NCI-H2107 (cell line): ENCODE measurements at regions not wholly inside any gene's neighbourhood (a gene's known extent, or its start where the extent isn't known, plus 50 kb on each side); places are given as distances from the start of the nearest gene placed in this dataset.
A peak's percentile ranks its signal among the peaks of the same experiment; 100 is the strongest.

Source experiments
- DNase-seq: peaks from one replicate; lab custom pipeline; 2025; lab: John Stamatoyannopoulos, UW

DNA sequence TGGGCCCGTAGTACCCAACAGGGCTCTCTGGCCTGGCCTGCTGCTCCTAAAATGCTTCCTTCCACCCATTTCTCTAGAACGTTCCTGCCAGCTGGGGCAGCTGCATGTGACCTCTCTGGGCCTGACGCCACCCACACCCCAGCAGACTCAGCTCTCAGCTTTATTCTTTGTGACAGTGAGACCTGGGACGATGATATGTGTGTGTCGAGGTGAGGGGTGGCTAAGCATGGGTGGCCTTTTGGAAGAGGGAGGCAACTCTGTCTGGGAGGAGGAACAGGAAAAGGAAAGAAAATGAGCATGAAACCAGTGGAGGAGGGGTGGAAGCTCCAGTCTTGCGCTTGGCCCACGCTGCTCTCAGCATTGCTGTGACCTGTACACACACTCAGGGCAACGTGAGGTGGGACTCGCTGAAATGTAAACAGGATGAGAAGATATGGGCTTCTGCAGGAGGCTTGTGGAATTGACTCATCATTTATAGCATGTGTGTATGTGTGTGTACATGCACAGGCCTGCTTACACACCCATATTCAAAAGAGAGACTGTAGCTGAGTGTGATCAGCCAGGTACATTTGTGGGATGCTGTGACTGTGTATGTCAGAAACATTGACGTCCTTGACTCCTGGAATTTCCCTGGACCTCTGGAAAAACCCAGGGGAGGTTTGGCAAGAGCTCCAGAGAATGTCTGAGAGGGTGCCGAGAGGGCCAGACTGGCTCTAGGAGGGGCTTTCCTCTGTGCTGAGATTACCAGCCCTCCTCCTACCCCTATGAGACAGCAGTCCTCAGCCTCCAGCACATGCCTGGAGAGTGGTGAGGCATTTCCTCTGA lies 137.9 kb downstream of the PJA1 start:
- DNase-seq, result no peak

DNA sequence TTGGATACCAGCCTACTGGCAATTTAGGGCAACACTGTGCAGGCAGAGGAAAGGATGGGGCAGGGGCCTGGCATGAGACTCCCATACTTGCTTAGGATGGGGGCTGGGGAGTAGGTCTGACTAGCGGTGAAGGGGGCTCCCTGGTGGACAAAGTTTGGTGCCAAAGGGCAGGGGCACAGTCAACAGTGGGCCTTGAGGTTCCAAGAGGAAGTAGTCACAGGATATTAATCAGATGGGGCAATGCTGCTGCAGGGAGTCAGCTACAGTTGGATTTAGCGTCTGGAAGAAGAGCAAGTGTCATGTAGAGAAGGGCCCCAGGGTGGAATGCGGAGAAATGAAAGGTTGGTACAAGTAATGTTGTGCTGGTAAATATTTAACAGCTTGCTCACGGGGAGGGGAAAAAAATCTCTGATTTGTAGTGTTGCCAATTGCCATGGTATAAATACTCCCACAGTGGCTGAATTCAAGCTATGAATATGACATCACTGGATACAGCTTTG lies 139.4 kb downstream of the PJA1 start:
- no peak for DNase-seq

DNA sequence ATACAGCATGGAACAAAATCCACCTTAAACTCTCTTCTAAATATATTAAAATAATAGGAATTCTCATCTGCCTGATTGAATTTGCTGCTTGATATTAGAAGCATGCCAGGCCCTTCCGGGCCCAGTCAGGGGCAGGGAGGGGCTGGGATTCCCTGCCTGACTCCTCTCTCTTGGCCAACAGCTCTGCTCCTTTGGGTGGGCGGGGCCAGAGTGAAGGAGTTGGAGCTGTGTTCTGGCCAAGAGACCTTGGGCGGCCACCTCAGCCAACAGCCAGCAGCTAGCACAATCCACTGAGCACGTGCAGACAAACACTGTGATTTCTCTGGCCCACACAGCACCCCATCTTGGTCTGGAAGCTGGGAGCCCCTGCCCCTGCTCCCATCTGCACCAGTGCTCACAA lies 140.3 kb downstream of the PJA1 start:
- DNase-seq, result no peak

DNA sequence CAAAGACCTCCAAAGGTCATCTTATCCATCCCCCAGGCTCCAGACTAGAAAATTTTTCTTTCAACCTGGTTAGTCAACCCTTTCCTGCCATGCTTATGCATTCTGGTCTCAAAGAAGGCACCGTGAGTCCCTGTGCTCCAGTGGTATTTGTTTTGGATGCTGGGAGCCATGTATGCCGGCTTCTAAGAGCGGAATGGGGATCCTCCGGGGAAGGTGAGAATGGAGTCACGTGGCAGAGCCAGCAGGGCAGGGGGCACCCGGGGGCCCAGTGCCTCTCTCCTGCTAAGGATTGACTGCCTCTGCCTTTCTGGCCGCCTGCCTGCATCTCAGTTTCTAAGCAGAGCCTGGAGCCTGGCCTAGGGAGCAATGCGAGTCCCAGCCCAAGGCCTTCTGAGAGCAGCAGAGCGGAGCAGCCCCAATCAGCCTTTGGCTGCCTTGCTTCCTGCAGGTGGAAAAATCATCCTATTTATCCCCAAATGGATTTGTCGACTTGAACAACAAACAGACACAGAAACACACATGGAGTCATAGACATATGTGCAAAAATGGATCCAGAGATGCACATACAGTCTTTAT lies 141.0 kb downstream of the PJA1 start:
- DNase-seq, result no peak

DNA sequence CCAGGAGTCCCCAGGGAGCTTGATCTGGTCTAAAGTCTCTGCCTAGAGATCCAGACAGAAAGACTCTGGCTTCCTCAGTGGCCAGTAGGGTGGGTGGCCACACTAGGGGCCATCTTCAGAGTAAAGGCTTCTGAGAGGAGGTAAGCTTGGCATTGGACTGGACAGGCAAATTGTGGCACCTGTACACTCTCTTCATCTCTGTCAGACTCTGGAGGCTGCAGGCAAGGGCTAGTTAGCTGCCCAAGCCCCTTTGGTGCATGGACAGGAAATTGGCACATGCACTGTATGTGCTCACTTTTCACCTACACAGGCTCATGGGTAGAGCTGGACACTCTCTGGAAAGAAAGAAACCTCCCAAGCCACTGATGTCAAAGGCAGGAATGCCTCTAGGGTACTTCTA lies 142.8 kb downstream of the PJA1 start:
- DNase-seq, result no peak

DNA sequence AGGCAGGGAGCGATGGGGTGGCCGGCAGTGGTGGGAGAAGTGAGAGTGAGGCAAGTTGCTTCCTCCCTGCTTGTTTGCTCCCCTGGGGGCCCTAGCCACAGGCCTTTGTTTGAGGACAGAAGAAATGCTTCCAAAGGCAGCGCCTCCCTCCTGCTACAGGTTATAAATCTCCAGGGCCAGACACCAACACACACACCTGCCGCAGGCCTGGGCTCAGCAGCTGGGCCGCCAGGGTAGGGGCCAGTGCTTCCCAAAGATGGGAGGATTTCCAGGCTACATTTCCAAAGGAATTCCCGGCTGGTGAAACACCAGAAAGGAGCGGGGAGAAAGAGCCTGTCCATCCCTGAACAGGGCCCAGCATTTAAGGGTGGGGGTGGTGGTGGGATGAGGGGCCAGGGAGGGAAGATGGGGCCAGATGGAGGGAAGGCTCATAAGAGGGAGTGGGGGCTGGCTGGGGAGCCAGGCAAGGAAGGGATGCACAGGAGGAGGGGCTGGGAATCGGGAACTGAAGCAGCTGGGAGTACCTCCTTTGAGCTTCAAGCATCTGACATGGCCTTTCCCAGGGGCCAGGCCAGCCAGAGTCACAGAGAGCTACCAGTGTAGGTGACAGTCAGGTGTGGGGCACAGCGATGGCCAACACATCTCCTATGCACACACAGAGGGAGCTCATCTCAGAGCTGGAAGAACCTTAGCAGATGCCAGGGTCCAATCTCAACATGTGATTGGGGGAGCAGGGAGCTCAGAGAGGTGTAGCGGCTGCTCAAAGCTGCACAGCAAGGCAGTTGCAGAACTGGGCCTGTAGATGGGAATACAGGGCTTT lies 143.9 kb downstream of the PJA1 start:
- peak; percentile 15 for DNase-seq

DNA sequence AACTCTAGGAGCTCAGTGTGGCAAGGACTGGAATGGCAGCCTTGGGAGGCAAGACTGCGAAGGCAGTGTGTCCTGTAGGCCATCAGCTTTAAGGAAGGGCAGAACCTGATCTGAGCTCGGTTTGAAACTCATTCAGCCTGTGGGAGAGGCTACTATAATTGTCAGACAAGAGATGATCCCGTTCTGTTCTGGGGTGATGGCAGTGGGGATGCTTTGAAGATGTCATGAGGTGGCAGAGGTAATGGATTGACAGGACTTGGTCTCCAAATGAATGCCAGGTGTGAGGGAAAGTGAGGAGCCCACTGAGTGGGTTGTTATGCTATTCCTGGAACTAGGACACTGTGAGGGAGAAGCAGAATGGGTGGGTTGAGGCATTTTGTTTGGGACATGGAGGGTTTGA lies 144.9 kb downstream of the PJA1 start:
- no peak for DNase-seq

DNA sequence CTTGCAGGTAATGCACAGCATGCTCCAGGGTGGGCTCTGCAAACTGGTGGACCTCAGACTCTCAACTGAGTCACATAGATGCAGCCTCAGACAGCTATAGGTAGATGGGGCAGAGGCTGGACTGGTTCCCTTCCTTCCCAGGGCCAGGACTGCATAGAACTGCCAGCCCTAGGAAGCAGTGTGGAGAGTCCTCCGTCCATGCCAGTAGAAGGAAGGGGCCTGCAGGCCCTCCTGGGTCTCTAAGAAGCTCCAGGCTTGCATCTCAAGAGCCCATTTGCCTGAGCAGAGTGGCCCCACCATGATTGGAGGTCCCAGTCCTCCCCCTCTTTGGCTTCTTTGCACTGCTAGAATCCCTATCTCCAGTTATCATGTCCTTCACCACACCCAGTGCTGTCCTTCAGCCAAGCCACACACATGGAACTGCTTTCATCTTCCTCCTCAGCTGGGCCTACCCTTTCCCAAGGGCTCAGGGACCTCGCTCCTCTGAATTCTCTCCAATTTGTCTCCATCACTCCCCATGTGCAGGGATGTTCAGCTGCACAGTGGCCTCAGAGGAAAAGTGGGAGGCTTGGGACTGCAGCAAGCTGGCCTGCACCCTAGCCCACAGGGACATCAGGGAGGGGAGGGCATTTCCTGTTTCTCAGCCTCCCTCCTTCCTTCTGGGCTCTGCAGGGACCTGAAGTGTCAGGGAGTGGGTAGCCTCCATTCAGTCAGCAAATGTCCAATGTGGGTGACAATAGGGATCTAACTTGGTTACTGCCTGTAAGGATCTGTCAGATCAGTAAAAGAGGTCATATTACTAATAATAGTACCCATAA lies 146.0 kb downstream of the PJA1 start:
- DNase-seq, result no peak

DNA sequence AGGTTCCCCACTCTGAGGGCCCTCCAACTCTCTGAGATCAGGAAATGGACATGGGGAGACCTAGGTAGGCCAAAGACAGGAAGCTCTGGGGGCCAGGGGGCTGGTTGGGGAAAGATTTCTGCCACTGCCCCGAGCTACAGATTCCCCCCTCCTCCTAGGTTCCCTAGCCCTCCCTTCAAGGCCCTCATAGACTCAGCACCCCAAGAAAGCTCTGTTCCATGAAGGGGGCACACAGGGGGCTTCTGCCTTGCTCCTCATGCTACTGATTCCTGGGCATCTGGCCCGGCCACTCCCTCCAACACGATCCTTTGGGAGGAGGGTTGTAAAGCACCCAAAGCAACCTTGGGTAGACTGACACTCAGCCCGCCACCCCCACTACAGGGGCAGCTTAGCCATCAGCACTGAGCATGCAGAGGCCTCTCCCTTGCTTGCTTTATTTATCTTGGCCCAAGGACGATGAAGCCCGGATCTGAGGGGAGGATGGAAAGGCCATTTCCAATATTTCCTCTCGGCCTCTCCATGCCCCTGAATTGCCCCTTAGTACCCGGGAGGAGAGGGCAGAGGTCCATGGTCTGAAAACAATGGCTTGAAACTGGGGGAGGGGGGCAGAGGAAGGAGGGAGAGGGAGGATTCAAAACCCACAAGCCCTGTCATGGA lies 146.7 kb downstream of the PJA1 start:
- DNase-seq, result no peak

DNA sequence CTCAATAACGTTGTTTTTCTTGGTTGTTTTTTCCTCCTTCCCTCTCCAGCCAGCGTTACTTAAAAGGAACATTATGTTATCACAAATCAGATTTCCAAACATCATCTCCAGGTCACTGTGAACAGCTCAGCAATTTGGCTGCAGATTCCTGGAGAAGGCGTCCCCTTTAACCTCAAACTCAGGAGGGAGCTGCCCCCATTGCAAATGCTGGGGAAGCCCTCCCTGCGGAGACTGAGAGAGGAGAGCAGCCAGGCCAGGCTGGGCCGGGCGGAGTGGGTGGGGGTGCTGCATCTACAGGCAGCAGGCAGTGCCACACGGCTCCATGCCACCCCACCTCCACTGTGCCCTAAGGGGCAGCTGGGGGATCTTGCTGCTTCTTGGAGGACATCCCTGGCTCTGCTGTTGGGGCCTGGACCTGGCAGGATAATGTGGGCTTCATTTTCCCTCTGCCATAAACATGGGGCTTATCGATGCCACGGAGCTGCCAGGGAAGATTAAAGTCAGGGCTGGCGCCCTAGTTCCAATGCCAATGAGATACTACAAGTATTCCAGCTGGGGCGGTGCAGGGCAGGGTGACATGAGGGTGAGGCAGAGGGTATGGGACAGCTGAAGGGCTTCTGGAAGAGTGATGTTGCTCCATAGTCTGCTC lies 148.8 kb downstream of the PJA1 start:
- no peak for DNase-seq

DNA sequence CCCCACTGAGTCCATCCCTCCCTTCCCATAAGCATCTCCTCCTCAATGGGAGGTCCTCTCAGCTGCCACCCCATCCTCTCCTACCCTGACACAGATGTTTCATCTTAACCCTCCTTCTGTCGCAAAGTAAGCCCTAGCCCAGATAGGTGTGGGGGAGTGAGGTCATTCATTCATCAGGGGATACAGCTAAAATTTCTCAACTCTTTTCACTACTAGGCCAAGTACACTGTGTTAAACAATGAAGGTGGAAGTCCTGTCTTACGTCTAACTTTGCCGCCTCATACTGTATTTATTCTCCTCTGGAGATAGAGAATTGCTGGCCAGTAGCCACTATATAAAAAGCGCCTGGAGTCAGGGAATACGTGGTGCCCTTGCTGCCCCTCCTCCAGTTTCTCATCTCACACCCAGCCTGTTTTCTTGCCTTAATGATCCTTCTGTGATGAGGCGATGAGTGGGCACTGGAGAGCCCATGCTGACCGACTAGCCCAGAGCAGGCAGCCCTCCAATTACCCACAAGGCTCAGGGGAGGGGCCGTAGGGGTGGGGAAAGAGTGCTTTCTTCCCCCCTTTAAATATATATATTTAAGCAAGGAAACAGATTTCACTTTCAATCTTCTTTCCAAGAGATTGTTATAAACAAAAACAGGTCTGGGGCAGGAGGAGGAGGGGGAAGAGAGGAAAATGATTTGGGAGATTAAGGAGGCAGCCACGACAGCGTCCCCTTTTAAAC lies 149.5 kb downstream of the PJA1 start:
- no peak for DNase-seq

DNA sequence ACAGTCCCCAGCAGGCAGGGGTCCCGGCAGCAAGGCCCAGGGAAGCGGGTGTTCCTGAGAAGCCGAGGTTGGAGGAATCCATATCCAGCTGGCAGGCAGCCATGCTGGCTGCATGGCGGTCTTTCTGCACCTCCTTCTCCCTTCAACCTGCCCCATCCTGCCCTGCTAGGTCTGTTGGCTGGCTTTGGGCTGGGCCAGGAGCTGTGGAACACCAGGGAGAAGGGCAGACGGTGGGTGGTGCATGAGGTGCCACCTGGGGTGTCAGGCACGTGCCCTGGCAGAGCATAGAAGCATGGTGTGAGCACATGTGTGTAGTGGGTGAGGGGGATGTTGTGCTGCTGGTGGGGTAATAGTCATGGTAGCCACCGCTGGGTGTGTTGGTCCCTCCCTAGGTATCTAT lies 150.1 kb downstream of the PJA1 start:
- DNase-seq, result no peak

DNA sequence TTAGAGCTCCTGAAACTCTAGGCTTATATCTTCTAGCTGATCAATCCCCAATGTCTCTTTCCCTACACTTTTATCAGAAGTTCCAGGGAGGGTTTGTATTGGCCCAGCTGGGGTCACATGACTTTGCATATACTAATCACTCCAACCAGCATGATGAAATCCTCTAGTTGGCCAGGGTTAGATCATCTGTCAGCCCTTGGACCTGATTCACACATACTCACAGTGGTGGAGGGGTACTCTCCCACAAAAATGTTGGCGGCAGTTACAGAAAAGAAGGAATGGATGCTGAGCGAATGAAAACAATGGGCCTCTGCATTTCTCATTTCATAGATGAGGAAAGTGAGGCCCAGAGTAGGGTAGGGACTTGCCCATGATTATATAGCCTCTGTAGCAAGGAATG lies 151.1 kb downstream of the PJA1 start:
- DNase-seq, result no peak

DNA sequence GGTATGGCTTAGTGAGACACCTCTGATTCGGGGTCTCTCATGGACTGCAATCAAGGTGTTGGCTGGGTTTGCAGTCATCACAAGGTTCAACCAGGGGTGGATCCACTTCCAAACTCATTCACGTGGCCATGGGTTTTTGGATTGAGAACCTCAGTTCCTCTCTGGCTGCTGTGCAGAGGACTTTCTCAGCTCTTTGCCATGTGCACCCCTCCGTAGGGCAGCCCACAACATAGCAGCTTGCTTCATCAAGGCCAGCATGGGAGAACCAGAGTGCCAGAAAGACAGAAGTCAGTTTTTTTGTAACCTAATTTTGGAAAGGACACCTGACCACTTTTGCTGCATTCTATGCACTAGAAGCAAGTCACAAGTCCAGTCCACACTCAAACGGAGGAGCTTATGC lies 154.9 kb downstream of the PJA1 start:
- DNase-seq, result no peak

DNA sequence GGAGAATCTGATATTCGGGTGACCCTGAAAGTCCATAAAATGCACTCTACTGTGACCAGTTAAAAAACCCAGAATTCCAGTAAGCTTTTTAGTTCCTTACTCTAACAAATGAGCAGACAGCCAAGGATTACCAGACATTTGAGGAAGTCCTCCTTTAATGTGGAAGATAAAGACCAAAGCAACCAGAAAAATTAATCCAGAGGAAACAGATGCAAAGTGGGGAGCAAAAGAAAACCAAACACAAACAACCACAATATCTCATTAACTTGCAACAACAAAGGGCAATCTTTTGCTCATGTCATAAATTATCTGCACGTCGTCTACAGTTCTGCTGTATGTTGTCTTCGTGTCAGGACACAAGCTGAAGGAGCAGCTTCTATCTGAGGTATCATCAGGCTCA lies 164.4 kb downstream of the PJA1 start:
- DNase-seq, result no peak

DNA sequence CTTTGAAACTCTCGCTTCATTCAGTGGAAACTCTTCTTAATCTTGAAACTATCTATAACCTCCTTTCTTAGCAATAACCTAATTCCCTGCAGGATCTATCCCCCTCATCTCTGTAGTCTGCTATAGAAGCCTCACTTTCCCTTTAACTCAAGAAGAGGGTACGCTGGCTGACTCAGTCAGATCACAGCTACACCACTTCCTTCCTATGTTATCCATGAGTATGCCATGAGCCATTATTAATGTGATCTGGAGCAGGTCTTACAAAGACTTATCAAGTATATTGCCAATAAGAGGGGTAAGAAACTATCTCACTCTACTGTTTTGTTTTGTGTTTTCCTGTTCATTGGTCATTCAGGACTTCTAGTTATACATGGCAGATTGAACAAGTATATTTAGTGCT lies 165.3 kb downstream of the PJA1 start:
- DNase-seq, result no peak

DNA sequence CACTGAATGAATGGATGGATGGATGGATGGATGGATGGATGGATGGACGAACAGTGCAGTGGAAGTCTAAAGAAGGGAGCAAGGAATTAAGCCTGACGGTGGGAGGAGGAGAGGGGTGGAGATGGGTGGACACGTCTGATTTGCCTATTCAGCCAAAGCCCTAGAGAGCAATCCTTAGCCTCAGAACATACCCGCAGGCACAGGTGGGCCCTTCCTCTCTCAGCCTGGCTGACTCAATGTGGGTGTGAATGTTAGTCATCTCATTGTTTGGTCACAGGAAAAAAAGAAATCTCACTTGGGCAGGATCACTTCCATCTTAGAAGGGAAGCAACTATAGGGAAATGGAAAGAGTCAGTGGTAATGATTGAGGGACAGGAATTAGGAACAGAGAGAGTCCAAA lies 165.9 kb downstream of the PJA1 start:
- no peak for DNase-seq

DNA sequence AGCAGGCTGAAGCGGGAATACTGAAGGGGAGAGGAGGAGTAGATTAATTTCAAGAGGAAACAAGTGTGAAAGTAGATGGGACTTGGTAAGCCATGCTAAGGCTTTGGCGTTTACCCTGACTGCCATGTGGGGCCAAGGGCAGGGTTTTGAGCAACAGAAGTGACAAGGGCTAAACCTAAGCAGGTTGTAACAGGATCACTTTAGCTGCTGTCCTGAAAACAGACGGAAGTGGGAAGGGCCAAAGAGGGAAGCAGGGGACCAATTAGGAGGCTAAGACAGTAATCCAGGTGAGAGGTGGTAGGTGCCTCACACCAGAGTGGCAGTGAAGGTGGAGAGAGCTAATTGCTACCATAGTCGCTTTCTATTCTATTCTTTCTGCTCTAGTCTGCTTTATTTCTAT lies 166.5 kb downstream of the PJA1 start:
- no peak for DNase-seq

DNA sequence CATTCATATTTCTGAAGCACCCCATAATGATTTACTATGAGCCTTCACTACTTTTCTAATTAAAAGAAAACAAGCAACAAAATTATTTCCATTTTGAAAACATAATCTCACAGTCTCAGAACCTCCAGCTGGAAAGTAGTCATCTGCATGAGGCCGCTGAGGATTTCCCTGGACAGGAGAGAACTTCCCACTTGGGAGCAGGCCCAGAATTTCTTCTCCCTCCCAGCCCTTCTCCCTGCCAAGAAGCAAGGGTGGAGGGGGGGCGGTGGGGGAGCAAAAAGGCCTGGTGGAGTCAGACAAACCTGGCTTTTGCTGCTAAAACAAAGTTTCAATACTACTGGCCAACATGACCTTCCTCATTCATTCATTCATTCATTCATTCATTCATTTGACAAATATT lies 167.3 kb downstream of the PJA1 start:
- no peak for DNase-seq

DNA sequence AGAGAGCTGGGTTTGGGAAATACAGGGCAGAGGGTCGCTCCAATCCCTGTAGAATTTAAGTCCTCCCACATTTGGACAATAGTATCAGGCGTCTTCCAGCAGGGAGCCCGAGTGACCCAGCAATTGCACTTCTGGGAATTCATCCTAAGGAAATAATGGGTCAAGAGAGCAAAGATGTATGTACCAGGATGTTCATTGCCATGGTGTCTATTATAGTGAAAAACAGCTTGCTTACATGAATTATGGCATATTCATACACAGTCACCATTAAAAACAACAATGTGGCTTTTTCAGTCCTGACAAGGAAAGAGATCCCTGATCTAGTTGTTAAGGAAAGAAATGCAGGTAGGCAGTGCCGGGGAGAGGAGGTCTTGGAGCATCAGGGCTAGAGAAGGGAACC lies 167.7 kb downstream of the PJA1 start:
- no peak for DNase-seq
